HG03159 (cell line): ENCODE measurements at regions not wholly inside any gene's neighbourhood (a gene's known extent, or its start where the extent isn't known, plus 50 kb on each side); places are given as distances from the start of the nearest gene placed in this dataset.

Experiments used
- ATAC-seq: cut with Tn5 transposase; IDR thresholded peaks from one replicate; pipeline ENCODE4 v1.9.1; 2021; ENCODE audit warnings: mild to moderate bottlenecking, moderate library complexity; ENCODE audit not compliant: unreplicated experiment

DNA sequence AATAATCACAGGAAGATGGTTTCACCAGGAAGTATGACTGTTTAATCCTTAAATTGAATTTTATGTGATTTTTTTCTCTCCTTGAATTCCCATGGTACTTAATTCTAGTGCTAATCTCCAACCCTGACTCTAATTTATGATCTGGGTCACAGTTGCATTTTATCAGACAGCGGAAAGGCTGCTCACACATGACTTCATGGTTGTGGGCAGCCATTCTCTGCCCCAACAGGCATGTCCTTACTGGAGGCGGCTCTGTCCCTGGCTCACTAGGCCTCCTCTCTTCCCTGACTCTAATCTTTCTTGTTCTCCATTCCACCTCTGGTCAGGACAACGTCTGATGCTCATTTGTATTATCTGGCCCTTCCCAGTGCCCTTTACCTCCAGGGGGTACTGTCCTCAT lies 184.4 kb downstream of the CHST1 start:
- no peak for ATAC-seq

DNA sequence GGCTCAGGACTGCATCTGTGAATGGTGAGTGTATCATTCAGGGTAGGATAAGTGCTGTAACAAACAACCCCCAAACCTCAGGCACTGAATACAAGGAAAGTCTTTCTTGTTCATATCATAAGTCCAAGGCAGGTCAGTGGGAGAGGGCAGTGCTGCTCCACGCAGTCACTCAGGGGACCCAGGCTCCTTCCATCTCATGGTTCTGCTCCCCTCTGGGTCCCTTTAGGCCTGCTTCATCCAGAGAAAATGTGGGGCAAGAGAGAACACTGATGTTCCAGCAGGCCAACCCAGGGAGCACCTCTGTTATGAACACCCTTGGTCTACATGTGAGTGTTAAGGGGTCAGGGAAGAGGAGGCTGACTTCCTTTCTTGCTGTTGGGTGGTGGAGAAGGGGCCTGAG lies 187.8 kb downstream of the CHST1 start:
- ATAC-seq: no peak

GRCh38 chr11:45476126-45476525 lies 189.3 kb downstream of the CHST1 start:
- no peak for ATAC-seq

- ATAC-seq: no peak
Observed at GRCh38 chr11:45475173-45475572, 189.0 kb upstream of the SYT13 start.

- ATAC-seq: no peak
Observed at GRCh38 chr11:45473341-45473895, 187.3 kb upstream of the SYT13 start.

GRCh38 chr11:45472716-45473317 lies 186.7 kb upstream of the SYT13 start:
- no peak for ATAC-seq

GRCh38 chr11:45471266-45471665 lies 185.1 kb upstream of the SYT13 start:
- no peak for ATAC-seq

- ATAC-seq: no peak
Observed at GRCh38 chr11:45470794-45471167, 184.6 kb upstream of the SYT13 start.

DNA sequence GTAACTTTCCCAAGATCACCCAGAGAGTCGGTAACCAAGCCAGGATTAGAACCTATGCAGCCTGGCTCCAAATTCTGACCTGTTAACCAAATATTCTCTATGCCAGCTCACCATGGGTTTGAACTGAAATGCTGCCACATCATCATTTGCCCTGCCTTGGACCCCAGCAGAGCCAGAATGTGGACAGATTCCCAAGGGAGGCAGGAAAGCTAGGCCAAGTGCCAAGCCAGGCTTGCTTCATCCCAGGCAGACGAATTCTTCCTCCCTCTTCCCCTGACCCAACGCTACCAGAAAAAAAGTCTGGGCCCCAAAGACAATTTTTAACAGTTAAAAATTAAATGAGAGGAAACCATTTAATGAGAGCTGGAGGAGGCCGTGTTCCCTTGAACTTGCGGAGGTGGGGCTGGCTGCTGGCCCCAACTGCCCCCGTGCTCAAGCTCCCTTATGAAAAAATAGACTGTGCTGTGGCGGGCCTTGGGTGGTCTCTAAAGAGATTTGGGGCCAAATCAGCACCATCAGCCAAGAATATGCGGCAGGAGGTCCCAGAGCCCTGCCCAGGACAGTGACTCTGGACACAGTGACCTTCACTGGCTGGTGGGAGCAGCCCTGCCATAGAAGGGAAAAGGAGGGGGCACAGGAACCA lies 184.1 kb upstream of the SYT13 start:
- ATAC-seq: no peak

DNA sequence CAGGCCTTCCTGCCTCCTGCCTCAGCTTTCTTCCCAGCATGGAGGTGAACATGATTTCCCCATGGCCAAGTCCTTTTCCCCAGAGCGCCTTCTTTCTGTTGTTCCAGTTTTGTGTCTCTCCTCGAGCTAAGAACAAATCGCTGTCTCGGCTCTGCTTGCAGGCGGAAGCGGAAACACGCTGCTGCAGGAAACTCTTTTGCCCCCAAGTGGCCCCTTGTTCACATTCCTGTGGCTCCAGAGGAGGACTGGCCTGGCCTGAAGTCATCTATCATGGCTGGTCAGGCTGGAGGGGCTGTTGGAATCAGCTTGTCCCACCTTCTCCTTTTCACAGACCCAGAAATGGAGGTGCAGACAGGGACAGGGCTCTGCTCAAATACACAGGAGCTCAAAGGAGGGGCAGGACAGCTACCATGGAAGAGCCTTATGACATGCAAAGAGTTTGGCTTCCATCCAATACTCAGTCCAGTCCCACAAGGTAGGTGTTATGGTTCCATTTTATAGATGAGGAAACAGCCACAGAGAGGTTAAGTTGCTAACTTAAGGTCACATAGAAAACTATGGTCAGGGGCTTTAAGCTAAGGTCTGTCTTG lies 182.2 kb upstream of the SYT13 start:
- no peak for ATAC-seq

GRCh38 chr11:45463541-45463940 lies 177.4 kb upstream of the SYT13 start:
- no peak for ATAC-seq

- ATAC-seq: no peak
Observed at GRCh38 chr11:45461514-45461913, 175.4 kb upstream of the SYT13 start.

DNA sequence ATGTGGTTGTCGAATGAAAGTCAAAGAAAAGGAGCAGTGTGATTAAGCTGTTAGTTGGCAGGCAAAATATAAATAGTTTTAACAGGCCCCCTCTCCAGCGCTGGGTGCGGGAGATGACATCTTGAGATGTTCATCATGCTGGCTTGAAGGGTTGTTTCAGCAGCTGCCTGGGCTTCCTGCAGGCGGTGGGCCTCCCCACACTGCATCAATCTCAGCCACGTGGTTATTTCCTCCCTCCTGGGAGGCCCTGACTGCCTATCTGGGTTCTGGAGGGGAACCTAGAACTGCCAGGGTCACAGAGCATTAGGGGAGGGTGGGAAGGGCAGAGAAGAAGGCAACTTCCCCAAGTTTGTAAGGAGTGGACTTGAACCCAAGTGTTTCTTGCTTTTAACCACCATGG lies 173.3 kb upstream of the SYT13 start:
- ATAC-seq: no peak

DNA sequence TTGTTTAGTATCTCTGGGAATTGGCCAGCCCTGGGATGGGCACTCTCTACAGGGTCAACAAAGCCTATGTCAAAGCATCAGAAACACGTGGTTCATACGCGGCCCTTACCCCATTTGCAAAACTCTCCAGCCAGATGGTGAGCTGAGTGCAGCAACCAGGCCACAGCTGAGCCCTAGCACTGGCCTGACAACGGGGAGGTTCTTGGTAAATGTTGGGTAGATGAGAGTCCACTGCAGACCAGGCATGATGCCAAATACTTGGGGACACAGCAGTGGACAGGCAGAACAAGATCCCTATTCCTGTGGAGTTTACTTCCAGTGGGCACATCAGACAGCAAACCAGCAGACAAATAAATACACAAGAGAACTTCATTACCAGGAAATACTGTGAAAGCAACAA lies 172.1 kb upstream of the SYT13 start:
- no peak for ATAC-seq

- ATAC-seq: no peak
Observed at GRCh38 chr11:45457649-45458048, 171.5 kb upstream of the SYT13 start.

DNA sequence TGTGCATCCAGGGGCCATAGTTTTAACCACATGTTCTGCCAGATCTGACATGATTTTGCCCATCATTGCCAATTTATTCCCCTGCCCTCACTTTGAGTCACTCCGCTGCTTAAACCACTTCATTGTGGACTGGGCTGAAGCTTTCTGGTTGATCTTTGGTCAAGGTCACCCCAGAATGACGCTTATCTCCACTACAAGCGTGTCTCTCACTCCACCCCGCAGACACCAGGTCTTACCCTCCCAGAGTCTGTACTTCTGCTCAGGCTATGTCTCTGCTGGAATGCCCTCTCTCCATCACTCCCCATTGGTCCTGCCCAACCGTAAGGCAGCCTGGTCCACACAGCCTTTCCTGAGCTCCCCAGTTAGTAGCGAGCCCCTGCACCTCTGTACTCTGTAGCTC lies 170.5 kb upstream of the SYT13 start:
- ATAC-seq: no peak

GRCh38 chr11:45455536-45455935 lies 169.4 kb upstream of the SYT13 start:
- no peak for ATAC-seq

- no peak for ATAC-seq
Observed at GRCh38 chr11:45454917-45455401, 168.8 kb upstream of the SYT13 start.

DNA sequence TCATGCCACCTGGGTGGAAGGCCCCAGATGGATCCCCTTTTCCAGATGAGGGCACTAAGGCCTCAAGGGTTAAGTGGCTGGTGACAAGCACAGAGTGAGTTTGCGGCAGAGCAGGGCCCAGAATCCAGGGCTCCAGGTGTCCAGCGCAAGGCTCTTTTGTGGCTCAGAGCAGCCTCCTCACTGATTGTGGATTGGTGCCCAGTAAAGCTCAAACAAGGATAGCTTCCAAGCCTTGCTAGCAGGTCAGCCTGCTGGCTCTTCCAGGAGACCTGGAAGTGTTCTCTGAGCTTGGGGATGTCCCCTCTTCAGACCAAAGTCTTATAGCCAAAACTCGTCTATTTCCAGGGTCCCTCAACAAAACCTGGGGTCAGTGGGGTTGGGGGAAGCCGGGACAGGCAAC lies 167.6 kb upstream of the SYT13 start:
- no peak for ATAC-seq

DNA sequence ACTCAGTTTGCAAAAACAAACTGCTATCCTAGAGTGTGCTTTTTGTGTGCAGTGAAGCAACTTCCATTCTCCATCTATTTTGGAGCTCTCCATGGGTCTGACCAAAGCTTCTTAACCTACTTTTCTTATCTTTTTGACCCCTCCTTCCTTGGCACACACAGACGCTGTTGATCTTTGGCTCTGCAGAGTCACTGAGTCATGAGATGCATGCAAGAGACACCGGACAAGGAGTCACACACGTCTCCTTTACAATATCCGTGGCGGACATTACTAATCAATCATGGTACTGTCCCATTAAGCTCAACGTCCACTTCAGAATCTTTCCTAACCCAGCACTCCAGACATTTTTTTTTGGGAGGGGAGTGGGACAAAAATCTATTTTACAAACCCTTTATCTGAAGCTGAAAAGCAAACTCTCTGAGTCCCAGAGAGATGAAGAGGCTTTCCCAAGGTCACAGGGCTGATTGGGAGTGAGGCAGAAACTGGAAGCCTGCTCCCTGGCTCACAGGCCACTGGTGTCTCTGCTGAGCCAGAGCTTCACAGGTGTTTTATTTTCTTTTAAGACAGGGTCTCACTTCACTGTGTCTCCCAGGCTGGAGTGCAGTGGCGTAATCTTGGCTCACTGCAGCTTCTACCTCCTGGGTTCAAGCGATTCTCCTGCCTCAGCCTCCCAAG lies 165.8 kb upstream of the SYT13 start:
- no peak for ATAC-seq

GRCh38 chr11:45450189-45450588 lies 164.0 kb upstream of the SYT13 start:
- no peak for ATAC-seq
